Neutrophil (primary cell): ENCODE measurements at regions not wholly inside any gene's neighbourhood (a gene's known extent, or its start where the extent isn't known, plus 50 kb on each side); places are given as distances from the start of the nearest gene placed in this dataset.

ENCODE experiments used
- H3K27ac ChIP-seq: fragments of 200-600 bp; sonication (generic); 2 replicates; pipeline ENCODE4 v1.5.1; 2016; ENCODE audit warnings: mild to moderate bottlenecking, moderate library complexity
- H3K27me3 ChIP-seq: fragments of 200-600 bp; sonication (generic); 2 replicates; pipeline ENCODE4 v1.6.0; 2016; ENCODE audit warnings: mild to moderate bottlenecking
- H3K36me3 ChIP-seq: fragments of 200-600 bp; sonication (generic); 2 replicates; pipeline ENCODE4 v1.5.1; 2017
- H3K4me1 ChIP-seq, 2 experiments: fragments of 200-600 bp in 1 of 2; sonication (generic) in 1 of 2; 1 replicate in 1 of 2; 2 replicates in 1 of 2; pipeline versions ENCODE4 v1.5.1 to v1.6.1; 2013 to 2016; ENCODE audit warnings: low read depth in 1 of 2, low read length in 1 of 2, mild to moderate bottlenecking in 1 of 2, moderate library complexity in 1 of 2; ENCODE audit not compliant: control insufficient read depth in 1 of 2, insufficient read depth in 1 of 2
- H3K4me3 ChIP-seq, 2 experiments: fragments of 200-600 bp in 1 of 2; sonication (generic) in 1 of 2; 1 replicate in 1 of 2; 2 replicates in 1 of 2; pipeline ENCODE4 v1.5.1; 2013 to 2016; ENCODE audit warnings: low read depth in 1 of 2, low read length in 1 of 2, mild to moderate bottlenecking in 1 of 2, moderate library complexity in 1 of 2
- H3K9me3 ChIP-seq: fragments of 200-600 bp; sonication (generic); 2 replicates; pipeline ENCODE4 v1.5.1; 2016
- TF ChIP-seq, protein P1 (sequence below): fragments of 200-600 bp; sonication (generic); IDR thresholded peaks from 2 replicates; pipeline ENCODE4 v1.5.1; 2016; ENCODE audit warnings: antibody characterized with exemption

DNA sequence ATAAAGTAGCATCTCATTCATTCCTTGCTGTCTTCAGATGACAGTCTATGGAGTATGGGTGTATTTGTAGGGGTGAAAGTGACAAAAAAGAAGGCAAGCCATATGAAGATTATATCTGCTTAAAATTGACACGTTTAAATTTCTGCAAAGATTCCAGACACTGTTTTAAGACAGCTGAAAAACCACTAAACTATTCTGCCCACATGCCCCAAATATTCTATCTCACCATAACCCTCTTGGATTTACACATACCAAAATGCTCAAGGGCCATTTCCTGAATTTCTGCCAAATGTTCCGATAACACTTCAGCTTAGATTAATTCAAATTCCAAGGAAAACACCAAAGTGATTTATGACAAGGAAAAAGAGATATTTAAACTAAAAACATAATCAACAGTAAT is 99.9 kb upstream of the IL6 start:
- TF ChIP-seq, protein P1, sequence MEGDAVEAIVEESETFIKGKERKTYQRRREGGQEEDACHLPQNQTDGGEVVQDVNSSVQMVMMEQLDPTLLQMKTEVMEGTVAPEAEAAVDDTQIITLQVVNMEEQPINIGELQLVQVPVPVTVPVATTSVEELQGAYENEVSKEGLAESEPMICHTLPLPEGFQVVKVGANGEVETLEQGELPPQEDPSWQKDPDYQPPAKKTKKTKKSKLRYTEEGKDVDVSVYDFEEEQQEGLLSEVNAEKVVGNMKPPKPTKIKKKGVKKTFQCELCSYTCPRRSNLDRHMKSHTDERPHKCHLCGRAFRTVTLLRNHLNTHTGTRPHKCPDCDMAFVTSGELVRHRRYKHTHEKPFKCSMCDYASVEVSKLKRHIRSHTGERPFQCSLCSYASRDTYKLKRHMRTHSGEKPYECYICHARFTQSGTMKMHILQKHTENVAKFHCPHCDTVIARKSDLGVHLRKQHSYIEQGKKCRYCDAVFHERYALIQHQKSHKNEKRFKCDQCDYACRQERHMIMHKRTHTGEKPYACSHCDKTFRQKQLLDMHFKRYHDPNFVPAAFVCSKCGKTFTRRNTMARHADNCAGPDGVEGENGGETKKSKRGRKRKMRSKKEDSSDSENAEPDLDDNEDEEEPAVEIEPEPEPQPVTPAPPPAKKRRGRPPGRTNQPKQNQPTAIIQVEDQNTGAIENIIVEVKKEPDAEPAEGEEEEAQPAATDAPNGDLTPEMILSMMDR: no peak
- no peaks in the 10 kb centered on the region for H3K4me1 ChIP-seq
- no peaks in the 10 kb centered on the region for H3K36me3 ChIP-seq
- no peaks in the 10 kb centered on the region for H3K9me3 ChIP-seq
- no peak overlapping the region for H3K4me3 ChIP-seq
- peaks cover 15% of the 10 kb centered on the region for H3K27me3 ChIP-seq
- H3K27ac ChIP-seq: no peak overlapping the region

DNA sequence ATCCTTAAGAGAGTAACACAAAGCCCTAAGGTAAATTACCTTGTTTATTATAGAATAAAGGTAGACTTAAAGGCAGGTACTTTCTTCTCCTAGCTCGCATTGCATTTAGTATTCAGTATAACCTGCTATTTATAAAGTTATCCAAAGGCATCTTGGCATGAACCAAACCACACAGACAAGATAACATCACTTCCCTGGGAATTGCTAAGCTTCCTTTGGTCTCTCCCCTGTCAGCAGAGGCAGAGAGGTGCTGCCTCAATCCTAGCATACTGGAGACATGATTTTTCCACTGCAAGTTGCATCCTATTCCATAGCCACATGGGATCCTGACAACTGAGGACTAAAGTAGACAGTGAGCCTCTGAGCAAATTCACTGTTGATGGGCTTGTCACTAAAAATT is 101.7 kb upstream of the IL6 start:
- Histone ChIP-seq H3K4me1 (no peaks in the 10 kb centered on the region), H3K4me3 (no peak overlapping the region), H3K27ac (no peak overlapping the region), H3K9me3 (no peaks in the 10 kb centered on the region), H3K27me3 (peaks cover 10% of the 10 kb centered on the region), H3K36me3 (no peaks in the 10 kb centered on the region)
- TF ChIP-seq, protein P1: no peak

DNA sequence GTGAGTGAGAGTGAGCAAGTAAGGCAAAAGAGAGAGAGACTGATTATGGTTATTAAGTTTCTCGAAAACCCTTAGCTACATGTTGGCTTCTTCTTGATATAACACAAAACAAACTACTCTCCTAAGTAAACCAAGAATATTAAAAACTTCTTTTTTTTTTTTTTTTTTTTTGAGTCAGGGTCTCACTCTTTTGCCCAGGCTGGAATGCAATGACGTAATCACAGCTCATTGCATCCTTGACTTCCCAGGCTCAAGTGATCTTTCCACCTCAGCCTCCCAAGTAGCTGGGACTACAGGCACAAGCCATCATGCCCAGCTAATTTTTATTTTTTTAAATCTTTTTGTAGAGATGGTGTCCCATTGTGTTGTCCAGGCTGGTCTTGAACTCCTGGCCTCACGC is 102.2 kb upstream of the IL6 start:
- TF ChIP-seq, protein P1: no peak
- Histone ChIP-seq H3K27me3 (peaks cover 10% of the 10 kb centered on the region), H3K27ac (no peak overlapping the region), H3K36me3 (no peaks in the 10 kb centered on the region), H3K4me1 (no peaks in the 10 kb centered on the region), H3K4me3 (no peak overlapping the region), H3K9me3 (no peaks in the 10 kb centered on the region)

DNA sequence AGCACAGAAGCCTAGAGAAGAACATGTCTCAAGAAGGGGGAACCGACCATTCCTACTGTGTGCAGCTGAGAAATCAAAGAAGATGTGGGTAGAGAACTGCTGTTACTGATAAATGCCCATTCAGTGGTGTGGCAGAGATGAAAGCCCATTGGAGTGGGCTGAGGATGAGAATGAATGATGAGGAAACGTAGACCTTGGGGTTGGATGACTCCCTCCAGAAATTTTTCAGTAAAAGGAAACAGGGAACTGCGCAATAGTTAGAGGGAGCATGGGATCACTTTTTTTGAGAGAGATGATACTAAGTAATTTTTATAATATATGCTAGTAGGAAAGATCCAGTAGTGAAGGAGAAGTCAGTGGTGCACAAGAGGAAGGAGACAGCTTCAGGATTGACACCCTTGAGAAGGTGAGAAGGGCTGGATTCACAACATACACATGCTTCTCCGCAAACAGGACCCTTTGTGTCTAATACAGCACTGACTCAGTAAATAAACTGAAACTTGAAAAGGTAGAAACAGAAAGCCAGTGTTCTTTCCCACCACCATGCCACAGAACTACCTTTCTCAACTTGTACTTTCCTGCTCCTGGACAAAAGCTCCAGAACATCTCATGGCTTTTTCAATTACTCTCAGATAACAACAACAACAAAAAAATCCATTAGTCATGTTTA is 104.7 kb upstream of the IL6 start:
- Histone ChIP-seq H3K27me3 (peaks cover 7% of the 10 kb centered on the region), H3K9me3 (no peaks in the 10 kb centered on the region), H3K36me3 (no peaks in the 10 kb centered on the region), H3K27ac (no peak overlapping the region), H3K4me3 (no peak overlapping the region), H3K4me1 (no peaks in the 10 kb centered on the region)
- TF ChIP-seq, protein P1: no peak

DNA sequence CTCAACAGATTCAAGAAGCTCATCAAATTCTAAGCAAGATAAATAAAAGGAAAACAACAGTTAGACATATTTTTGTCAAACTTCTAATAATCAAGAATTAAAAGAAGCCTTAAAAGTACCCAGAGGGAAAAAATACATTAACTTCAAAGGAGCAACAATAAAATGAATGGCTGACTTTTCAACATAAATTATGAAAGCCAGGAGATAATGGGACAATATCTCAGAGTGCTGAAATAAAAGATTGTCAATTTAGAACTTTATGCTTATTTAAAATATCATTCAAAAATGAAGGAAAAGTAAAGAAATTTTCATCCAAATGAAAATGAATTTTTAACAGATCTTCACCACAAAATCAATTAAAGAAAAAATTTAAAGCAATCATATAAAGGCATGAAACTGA is 108.5 kb upstream of the IL6 start:
- no peak overlapping the region for H3K4me3 ChIP-seq
- H3K4me1 ChIP-seq: no peaks in the 10 kb centered on the region
- TF ChIP-seq, protein P1: no peak
- H3K36me3 ChIP-seq: no peaks in the 10 kb centered on the region
- no peaks in the 10 kb centered on the region for H3K27me3 ChIP-seq
- no peaks in the 10 kb centered on the region for H3K9me3 ChIP-seq
- no peak overlapping the region for H3K27ac ChIP-seq
